GM23248 (cell line): ENCODE measurements at regions not wholly inside any gene's neighbourhood (a gene's known extent, or its start where the extent isn't known, plus 50 kb on each side); places are given as distances from the start of the nearest gene placed in this dataset.

Experiments used
- DNase-seq: peaks from one replicate; pipeline ENCODE4 v3.0.0-alpha.2; 2015
- H2AFZ ChIP-seq: fragments of 200-600 bp; sonication (generic); 2 replicates; pipeline ENCODE4 v1.6.1; 2016; ENCODE audit warnings: antibody characterized with exemption
- H3F3A ChIP-seq: fragments of 200-600 bp; sonication (generic); 2 replicates; pipeline ENCODE4 v1.6.1; 2016; ENCODE audit warnings: mild to moderate bottlenecking, antibody characterized with exemption, mixed run types; ENCODE audit not compliant: insufficient read depth
- H3K27ac ChIP-seq: fragments of 200-600 bp; sonication (generic); 2 replicates; pipeline ENCODE4 v1.5.1; 2016; ENCODE audit warnings: mild to moderate bottlenecking
- H3K27me3 ChIP-seq: fragments of 200-600 bp; sonication (generic); replicated peaks from 2 replicates; pipeline ENCODE4 v1.6.1; 2016; ENCODE audit warnings: mild to moderate bottlenecking; ENCODE audit not compliant: insufficient read depth
- H3K36me3 ChIP-seq: fragments of 200-600 bp; sonication (generic); 2 replicates; pipeline ENCODE4 v1.6.1; 2016; ENCODE audit warnings: low read depth, mild to moderate bottlenecking
- H3K4me1 ChIP-seq: fragments of 200-600 bp; sonication (generic); 2 replicates; pipeline ENCODE4 v1.6.1; 2016; ENCODE audit warnings: mild to moderate bottlenecking; ENCODE audit not compliant: insufficient read depth
- H3K4me2 ChIP-seq: fragments of 200-600 bp; sonication (generic); one replicate; pipeline ENCODE4 v1.6.1; 2016; ENCODE audit warnings: mild to moderate bottlenecking; ENCODE audit not compliant: unreplicated experiment
- H3K4me3 ChIP-seq: fragments of 200-600 bp; sonication (generic); 2 replicates; pipeline ENCODE4 v1.5.1; 2016; ENCODE audit warnings: mild to moderate bottlenecking
- H3K79me2 ChIP-seq: fragments of 200-600 bp; sonication (generic); 2 replicates; pipeline ENCODE4 v1.6.1; 2016; ENCODE audit warnings: mild to moderate bottlenecking; ENCODE audit not compliant: insufficient read depth
- H3K9ac ChIP-seq: fragments of 200-600 bp; sonication (generic); 2 replicates; pipeline ENCODE4 v1.6.1; 2016; ENCODE audit warnings: mild to moderate bottlenecking
- H3K9me2 ChIP-seq: fragments of 200-600 bp; sonication (generic); 2 replicates; pipeline ENCODE4 v1.6.1; 2016; ENCODE audit warnings: mixed run types, mild to moderate bottlenecking, moderate library complexity; ENCODE audit not compliant: insufficient read depth
- H3K9me3 ChIP-seq: fragments of 200-600 bp; sonication (generic); one replicate; pipeline ENCODE4 v1.6.1; 2017; ENCODE audit warnings: low read depth
- H4K20me1 ChIP-seq: fragments of 200-600 bp; sonication (generic); 2 replicates; pipeline ENCODE4 v1.6.0; 2016; ENCODE audit not compliant: insufficient read depth
- EZH2 ChIP-seq: fragments of 200-600 bp; sonication (generic); IDR thresholded peaks from 2 replicates; pipeline ENCODE4 v1.6.1; 2018; ENCODE audit warnings: antibody characterized with exemption, mild to moderate bottlenecking; ENCODE audit not compliant: insufficient read depth, poor library complexity, severe bottlenecking
- EZH2phosphoT487 ChIP-seq: fragments of 200-600 bp; sonication (generic); IDR thresholded peaks from 2 replicates; pipeline ENCODE4 v1.6.1; 2018; ENCODE audit warnings: antibody characterized with exemption, moderate library complexity, mild to moderate bottlenecking, low read depth; ENCODE audit not compliant: insufficient read depth
- WGBS, 2 experiments: methylation state at CpG; one replicate each; pipeline ENCODE4 v1.1.6; 2015 to 2017; ENCODE audit warnings: low lambda C conversion rate in 2 of 2, low coverage in 1 of 2; ENCODE audit errors: missing lambda C conversion rate in 2 of 2; 5-methylcytosine and 5-hydroxymethylcytosine counted together
- in situ Hi-C: fragments of 300-500 bp; cut with MboI; formaldehyde crosslinking; loops from 2 replicates; pipeline ENCODE4 v1.15.0; 2020

DNA sequence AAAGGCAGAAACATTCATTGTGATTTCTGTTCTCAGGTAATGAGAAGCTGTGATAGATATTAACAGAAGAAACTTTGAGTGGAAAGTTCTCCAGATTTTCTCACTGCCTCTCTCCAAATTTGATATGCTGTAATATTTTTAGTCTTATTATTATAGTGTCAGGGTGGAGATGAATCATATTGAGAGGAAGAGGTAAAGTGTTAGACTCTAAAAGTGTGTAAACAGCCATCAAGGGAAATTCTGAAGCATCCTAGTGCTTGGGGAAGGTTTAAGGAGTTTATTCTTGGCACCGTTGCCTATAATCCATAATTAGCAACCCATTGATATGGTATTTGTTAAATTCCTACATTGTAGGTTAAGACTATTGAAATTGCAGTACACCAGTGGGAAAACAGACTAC is 104.7 kb upstream of the NABP1 start:
- Histone ChIP-seq H3K9me2 (no peaks in the 10 kb centered on the region), H4K20me1 (no peaks in the 10 kb centered on the region), H3K36me3 (no peaks in the 10 kb centered on the region), H3K4me3 (no peak overlapping the region), H3K4me1 (peaks cover 36% of the 10 kb centered on the region), H3K79me2 (no peaks in the 10 kb centered on the region), H3K9me3 (no peaks in the 10 kb centered on the region), H3K27me3 (no peaks in the 10 kb centered on the region), H3K27ac (no peak overlapping the region), H2AFZ (no peak overlapping the region), H3F3A (no peaks in the 10 kb centered on the region), H3K4me2 (no peak overlapping the region), H3K9ac (no peak overlapping the region)
- no peak for DNase-seq
- WGBS, 2 experiments: 97 to 100% methylated on average over 1 of the region's 1 CpG
- in situ Hi-C loops: loop anchor here (5.0 to 25.0 kb wide), 3 partner anchors 119 to 714 kb away; no protein-coding TSS in a partner anchor
- no peak for TF ChIP-seq EZH2
- TF ChIP-seq EZH2phosphoT487: no peak

DNA sequence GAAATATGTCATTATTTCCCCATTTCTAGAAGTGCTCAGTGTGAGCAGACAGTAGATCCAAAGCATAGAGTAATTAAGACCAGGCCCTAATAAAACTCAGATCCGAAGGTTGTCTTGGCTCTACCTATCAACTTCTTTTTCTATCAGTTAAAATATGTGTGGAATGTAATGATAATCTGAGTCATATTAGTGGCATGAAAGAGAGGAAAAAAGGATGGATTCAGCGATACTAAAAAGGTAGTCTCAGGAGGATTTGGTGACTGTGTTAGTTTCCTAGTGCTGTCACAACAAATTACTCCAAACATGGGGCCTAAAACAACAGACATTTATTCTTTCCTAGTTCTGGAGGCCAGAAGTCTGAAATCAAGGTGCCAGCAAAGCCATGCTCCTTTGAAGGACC is 103.7 kb upstream of the NABP1 start:
- WGBS, 2 experiments: 20 to 47% methylated on average over 2 of the region's 2 CpGs
- Histone ChIP-seq H3K9me2 (no peaks in the 10 kb centered on the region), H3K4me2 (no peak overlapping the region), H2AFZ (0 out of 2 replicates have a peak overlapping the region, but pooled peaks have one; percentile 38), H3K79me2 (no peaks in the 10 kb centered on the region), H3K27me3 (no peaks in the 10 kb centered on the region), H4K20me1 (no peaks in the 10 kb centered on the region), H3K9ac (no peak overlapping the region), H3K36me3 (no peaks in the 10 kb centered on the region), H3K4me1 (peaks cover 36% of the 10 kb centered on the region), H3K4me3 (no peak overlapping the region), H3F3A (no peaks in the 10 kb centered on the region), H3K27ac (no peak overlapping the region), H3K9me3 (no peaks in the 10 kb centered on the region)
- TF ChIP-seq EZH2phosphoT487 (no peak), EZH2 (no peak)
- no peak for DNase-seq
- in situ Hi-C loops: loop anchor here (5.0 to 25.0 kb wide), 3 partner anchors 118 to 713 kb away; no protein-coding TSS in a partner anchor

DNA sequence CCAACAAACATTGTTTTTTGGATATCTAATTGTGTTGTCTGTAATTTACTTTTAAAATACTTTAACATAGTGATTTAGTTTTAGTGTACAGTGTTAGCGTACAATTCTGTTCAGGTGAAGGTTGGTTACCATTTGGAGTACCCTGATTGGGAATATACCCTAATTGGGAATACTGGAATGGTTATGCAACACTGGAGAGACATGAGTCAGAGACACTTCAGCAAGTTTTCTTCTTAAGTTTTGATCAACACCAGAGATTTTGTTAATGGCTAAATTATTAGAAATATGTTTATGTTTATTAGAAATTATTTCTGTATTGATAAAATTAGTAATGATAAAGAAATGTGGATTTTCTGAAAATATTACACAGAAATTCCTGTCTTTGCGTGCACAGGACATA is 100.3 kb upstream of the NABP1 start:
- H3K36me3 ChIP-seq: no peaks in the 10 kb centered on the region
- H3K9me3 ChIP-seq: no peaks in the 10 kb centered on the region
- peak; percentile 27 for DNase-seq
- no peak for TF ChIP-seq EZH2
- no peak for TF ChIP-seq EZH2phosphoT487
- H3K9ac ChIP-seq: no peak overlapping the region
- peaks cover 45% of the 10 kb centered on the region for H3K4me1 ChIP-seq
- H3K9me2 ChIP-seq: no peaks in the 10 kb centered on the region
- H3K4me2 ChIP-seq: no peak overlapping the region
- in situ Hi-C loops: no loop called here
- no peak overlapping the region for H3K4me3 ChIP-seq
- H3F3A ChIP-seq: peaks cover 13% of the 10 kb centered on the region
- 74 to 77% methylated on average over 2 of the region's 2 CpGs for WGBS, 2 experiments
- no peaks in the 10 kb centered on the region for H4K20me1 ChIP-seq
- no peak overlapping the region for H2AFZ ChIP-seq
- no peaks in the 10 kb centered on the region for H3K79me2 ChIP-seq
- no peak overlapping the region for H3K27ac ChIP-seq
- H3K27me3 ChIP-seq: no peaks in the 10 kb centered on the region

DNA sequence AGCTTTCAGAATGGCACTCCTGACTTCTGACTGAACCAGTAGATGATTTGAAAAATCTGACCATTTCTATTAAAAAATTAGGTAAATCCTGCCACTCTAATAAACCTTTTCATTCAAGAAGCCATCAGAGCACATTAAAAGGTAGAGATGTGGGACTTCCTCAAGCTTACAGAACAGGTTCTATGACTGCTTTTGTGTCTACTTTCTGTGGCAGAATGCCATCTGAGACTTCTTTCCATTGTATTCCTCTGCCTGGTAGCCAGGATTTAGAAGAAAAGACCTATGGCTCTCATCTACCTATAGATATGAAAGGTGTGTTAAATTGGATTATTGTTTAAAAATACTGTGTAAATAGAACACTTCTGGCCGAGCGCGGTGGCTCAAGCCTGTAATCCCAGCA is 99.9 kb upstream of the NABP1 start:
- WGBS, 2 experiments: 93 to 97% methylated on average over 3 of the region's 3 CpGs
- H3K9me3 ChIP-seq: no peaks in the 10 kb centered on the region
- in situ Hi-C loops: no loop called here

DNA sequence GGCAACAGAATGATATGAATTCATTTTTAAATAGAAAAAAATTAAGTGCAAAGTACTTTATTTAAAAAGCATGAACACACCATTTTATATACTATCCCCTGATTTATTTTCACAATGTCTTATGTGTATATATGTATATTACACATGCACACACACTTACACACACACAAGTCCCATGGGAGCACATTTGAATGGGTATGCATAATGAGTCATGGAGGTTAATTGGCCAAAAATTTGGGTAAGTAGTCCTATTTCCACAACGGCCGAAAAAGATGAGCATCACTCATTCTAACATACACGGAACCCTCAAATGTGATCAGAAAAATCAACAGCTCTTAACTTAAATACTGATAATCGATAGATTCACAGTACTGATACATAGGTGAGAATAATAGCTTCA is 97.4 kb upstream of the NABP1 start:
- no peak for TF ChIP-seq EZH2
- Histone ChIP-seq H3K4me3 (no peak overlapping the region), H3K4me1 (peaks cover 35% of the 10 kb centered on the region), H3K36me3 (no peaks in the 10 kb centered on the region), H4K20me1 (no peaks in the 10 kb centered on the region), H3K27ac (peak overlapping the region; percentile 10; the same call in 1 of the 2 replicates), H2AFZ (peak overlapping the region; percentile 23; the same call in 1 of the 2 replicates), H3K9me3 (no peaks in the 10 kb centered on the region), H3K4me2 (peak overlapping the region; percentile 31), H3K9me2 (no peaks in the 10 kb centered on the region), H3K27me3 (no peaks in the 10 kb centered on the region), H3F3A (peaks cover 17% of the 10 kb centered on the region), H3K9ac (no peak overlapping the region), H3K79me2 (no peaks in the 10 kb centered on the region)
- 60 to 68% methylated on average over 4 of the region's 4 CpGs for WGBS, 2 experiments
- in situ Hi-C loops: no loop called here
- peak; percentile 74 for DNase-seq

More for the DNA sequence above, 99.9 kb upstream of the NABP1 start:
- no peaks in the 10 kb centered on the region for H4K20me1 ChIP-seq
- no peak overlapping the region for H3K9ac ChIP-seq
- TF ChIP-seq EZH2phosphoT487 (no peak), EZH2 (no peak)
- H3F3A ChIP-seq: peaks cover 17% of the 10 kb centered on the region
- no peak overlapping the region for H3K27ac ChIP-seq
- no peaks in the 10 kb centered on the region for H3K9me2 ChIP-seq
- no peak overlapping the region for H3K4me2 ChIP-seq
- H3K27me3 ChIP-seq: no peaks in the 10 kb centered on the region
- no peak overlapping the region for H2AFZ ChIP-seq
- no peaks in the 10 kb centered on the region for H3K36me3 ChIP-seq
- no peaks in the 10 kb centered on the region for H3K79me2 ChIP-seq
- no peak overlapping the region for H3K4me3 ChIP-seq
- DNase-seq: no peak
- H3K4me1 ChIP-seq: peaks cover 47% of the 10 kb centered on the region
